AG04449 (cell line): ENCODE measurements at regions not wholly inside any gene's neighbourhood (a gene's known extent, or its start where the extent isn't known, plus 50 kb on each side); places are given as distances from the start of the nearest gene placed in this dataset.
A peak's percentile ranks its signal among the peaks of the same experiment; 100 is the strongest.

ENCODE experiments used
- CTCF ChIA-PET: fragments of 350-600 bp; formaldehyde crosslinking; extraction: SDS; loops from one replicate; lab custom pipeline; 2021; ENCODE audit warnings: antibody characterized with exemption; lab: Yijun Ruan, JAX
- POLR2A ChIA-PET: fragments of 400-600, 350-600 bp; formaldehyde crosslinking; extraction: SDS; loops from one replicate; lab custom pipeline; 2020; ENCODE audit warnings: antibody characterized with exemption, inconsistent platforms; lab: Yijun Ruan, JAX
- DNase-seq: peaks from one replicate; pipeline ENCODE4 v3.0.0-alpha.2; 2010; ENCODE audit warnings: low read depth, low spot score
- H3K4me3 ChIP-seq: 2 replicates; pipeline ENCODE4 v1.5.1; 2011; ENCODE audit warnings: low read depth, mild to moderate bottlenecking, control low read depth, low read length
- CTCF ChIP-seq: IDR thresholded peaks from one replicate; pipeline ENCODE4 v1.5.1; 2011; ENCODE audit warnings: mild to moderate bottlenecking, moderate library complexity, low read length, control low read depth, inconsistent platforms; ENCODE audit not compliant: insufficient read depth; ENCODE audit errors: missing control alignments

- no peak for DNase-seq
- no peak for TF ChIP-seq CTCF
- ChIA-PET CTCF (interaction anchor here (0.6 kb wide), 1 partner anchor 215 kb away, joined by 3 read pairs; no protein-coding TSS in a partner anchor), POLR2A (no interaction called here)
- H3K4me3 ChIP-seq, result no peak overlapping the region
Measured at GRCh38 chr6:27679308-27679963, 206.5 kb upstream of the ZNF184 start.

- no peak overlapping the region for H3K4me3 ChIP-seq
- no peak for DNase-seq
- ChIA-PET POLR2A (no interaction called here), CTCF (interaction anchor here (1.9 kb wide), 1 partner anchor 9 kb away, joined by 7 read pairs; no protein-coding TSS in a partner anchor)
- TF ChIP-seq CTCF, result no peak
Measured at GRCh38 chr6:27678469-27678868, 205.6 kb upstream of the ZNF184 start.

DNA sequence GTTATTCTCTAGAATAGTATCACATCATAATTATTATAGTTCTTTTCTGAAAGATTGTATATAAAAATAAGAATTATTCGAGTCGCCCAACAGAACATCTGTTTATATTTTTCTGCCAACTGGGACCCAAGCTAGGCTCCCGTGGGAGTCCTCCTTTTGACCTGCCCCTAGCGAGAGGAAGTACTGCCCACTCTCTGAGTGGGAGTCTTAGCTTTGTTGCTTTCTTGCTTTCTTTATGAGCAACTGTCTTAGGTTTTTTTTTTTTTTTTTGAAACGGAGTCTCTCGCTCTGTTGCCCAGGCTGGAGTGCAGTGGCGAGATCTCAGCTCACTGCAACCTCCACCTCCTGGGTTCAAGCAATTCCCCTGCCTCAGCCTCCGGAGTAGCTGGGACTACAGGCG lies 202.0 kb upstream of the ZNF184 start:
- CTCF ChIA-PET, result interaction anchor here (1.1 kb wide), 1 partner anchor 13 kb away, joined by 3 read pairs; no protein-coding TSS in a partner anchor
- POLR2A ChIA-PET, result no interaction called here
- DNase-seq, result no peak
- no peak overlapping the region for H3K4me3 ChIP-seq
- no peak for TF ChIP-seq CTCF

GRCh38 chr6:27672113-27672799 lies 199.4 kb upstream of the ZNF184 start:
- POLR2A ChIA-PET, result no interaction called here
- DNase-seq, result peak; percentile 31
- no peak overlapping the region for H3K4me3 ChIP-seq
- TF ChIP-seq CTCF, result no peak
- CTCF ChIA-PET, result no interaction called here

DNA sequence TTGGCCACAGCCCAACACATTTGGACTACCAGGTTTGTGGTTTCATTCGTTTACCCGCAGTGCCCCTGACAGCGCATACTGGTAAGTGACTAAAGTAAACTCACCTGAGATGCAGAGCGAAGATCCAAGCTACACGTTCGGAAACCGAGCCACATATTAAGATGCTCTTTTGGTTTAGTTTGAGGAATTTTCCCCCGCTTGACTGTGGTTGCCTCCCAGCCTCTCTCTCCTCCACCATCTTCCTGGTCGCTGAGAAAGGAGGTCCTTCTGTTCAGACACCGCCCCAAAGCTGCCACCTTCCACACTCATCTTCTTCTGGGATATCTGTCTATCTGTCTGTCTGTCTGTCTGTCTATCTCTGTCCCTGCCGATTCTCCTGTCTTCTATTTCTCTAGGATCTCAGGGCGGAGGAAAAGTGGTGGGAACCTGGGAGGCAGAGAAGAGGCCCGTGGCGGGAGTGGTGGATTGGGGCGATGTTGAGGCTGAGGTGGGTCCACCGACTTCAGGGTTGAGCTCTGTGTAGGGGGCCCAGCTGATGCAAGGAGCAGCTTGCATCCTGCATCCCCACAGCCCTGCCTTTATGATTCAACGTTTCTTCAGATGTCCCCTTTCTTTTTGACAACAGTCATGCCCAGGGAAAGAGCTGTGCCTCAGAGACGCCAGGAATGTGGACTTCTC lies 196.9 kb upstream of the ZNF184 start:
- ChIA-PET POLR2A (no interaction called here), CTCF (interaction anchor here (1.0 to 1.5 kb wide), 3 partner anchors 37 to 150 kb away, joined by 3 read pairs; no protein-coding TSS in a partner anchor)
- peak overlapping the region; percentile 6 for H3K4me3 ChIP-seq
- DNase-seq, result no peak
- no peak for TF ChIP-seq CTCF

DNA sequence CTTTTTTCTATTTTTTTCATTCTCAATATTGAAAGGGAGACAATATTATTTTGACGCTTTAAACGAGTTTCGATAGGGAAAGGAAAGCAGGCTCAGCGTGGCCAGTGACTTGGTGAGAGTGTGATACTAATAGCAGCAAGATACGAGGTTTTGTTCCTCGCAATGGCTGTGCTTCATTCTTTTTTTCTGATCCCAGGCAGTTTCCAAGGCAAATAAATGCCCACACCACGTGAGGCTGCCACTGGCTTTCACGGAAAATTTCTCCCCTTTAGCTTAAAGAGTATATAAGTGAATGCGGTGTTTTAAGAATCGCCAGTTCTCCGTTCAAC lies 196.4 kb upstream of the ZNF184 start:
- CTCF ChIA-PET, result interaction anchor here (1.4 to 1.5 kb wide), 2 partner anchors 103 to 150 kb away, joined by 3 read pairs; no protein-coding TSS in a partner anchor
- peak overlapping the region; percentile 6 for H3K4me3 ChIP-seq
- no peak for TF ChIP-seq CTCF
- POLR2A ChIA-PET, result interaction anchor here (1.3 kb wide), 1 partner anchor 18 kb away, joined by 4 read pairs; no protein-coding TSS in a partner anchor
- no peak for DNase-seq
